ENCODE measurements at regions not wholly inside any gene's neighbourhood (a gene's known extent, or its start where the extent isn't known, plus 50 kb on each side); places are given as distances from the start of the nearest gene placed in this dataset.

DNA sequence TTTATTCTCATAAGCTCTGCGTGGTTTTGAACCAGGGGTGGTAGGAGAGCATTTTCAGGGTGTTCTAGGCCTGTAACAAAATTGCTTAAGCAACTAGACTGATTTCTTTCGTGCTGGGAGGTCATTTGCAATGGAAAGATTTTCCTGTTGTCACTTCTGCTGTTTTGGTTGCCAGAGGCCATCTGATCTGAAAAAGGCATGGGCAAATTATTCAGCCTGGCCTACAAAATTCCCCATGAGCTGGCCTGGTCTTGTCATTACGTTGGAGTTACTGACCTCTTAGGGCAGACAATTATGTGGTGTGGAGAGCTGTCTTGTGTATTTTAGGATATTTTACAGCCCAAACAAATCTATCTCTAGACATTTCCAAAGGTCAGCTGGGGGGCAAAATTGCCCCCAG lies 444.4 kb upstream of the DAB1 start:
- TF ChIP-seq, protein P1, sequence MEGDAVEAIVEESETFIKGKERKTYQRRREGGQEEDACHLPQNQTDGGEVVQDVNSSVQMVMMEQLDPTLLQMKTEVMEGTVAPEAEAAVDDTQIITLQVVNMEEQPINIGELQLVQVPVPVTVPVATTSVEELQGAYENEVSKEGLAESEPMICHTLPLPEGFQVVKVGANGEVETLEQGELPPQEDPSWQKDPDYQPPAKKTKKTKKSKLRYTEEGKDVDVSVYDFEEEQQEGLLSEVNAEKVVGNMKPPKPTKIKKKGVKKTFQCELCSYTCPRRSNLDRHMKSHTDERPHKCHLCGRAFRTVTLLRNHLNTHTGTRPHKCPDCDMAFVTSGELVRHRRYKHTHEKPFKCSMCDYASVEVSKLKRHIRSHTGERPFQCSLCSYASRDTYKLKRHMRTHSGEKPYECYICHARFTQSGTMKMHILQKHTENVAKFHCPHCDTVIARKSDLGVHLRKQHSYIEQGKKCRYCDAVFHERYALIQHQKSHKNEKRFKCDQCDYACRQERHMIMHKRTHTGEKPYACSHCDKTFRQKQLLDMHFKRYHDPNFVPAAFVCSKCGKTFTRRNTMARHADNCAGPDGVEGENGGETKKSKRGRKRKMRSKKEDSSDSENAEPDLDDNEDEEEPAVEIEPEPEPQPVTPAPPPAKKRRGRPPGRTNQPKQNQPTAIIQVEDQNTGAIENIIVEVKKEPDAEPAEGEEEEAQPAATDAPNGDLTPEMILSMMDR (IDR thresholded peaks at IDR 0.05; ENCODE audit: insufficient read depth, low read depth, low read length) = no peak
- no peak for TF ChIP-seq EZH2 (IDR thresholded peaks at IDR 0.05; ENCODE audit: insufficient read depth, low read length)
- no peak overlapping the region for H3K9ac ChIP-seq (ENCODE audit: low read length)
- Mint-ChIP-seq H3K4me3 (ENCODE audit: unreplicated experiment) (no peak overlapping the region), H3K27ac (ENCODE audit: unreplicated experiment) (no peak overlapping the region), H3K27me3 (ENCODE audit: low read depth, unreplicated experiment) (no peaks in the 10 kb centered on the region), H3K36me3 (ENCODE audit: low read depth, unreplicated experiment) (no peaks in the 10 kb centered on the region), H3K4me1 (ENCODE audit: low read depth, unreplicated experiment) (no peaks in the 10 kb centered on the region), H3K9me3 (ENCODE audit: unreplicated experiment) (peaks cover 1% of the 10 kb centered on the region)
- FAIRE-seq (no peak), DNase-seq (ENCODE audit: low read depth) (no peak)
- no peak overlapping the region for H3K27ac ChIP-seq (ENCODE audit: low read depth, low read length)
- no peak overlapping the region for H3K4me2 ChIP-seq (ENCODE audit: low read length)
- H3K4me1 ChIP-seq (ENCODE audit: insufficient read depth, low read length) = no peaks in the 10 kb centered on the region
- no peaks in the 10 kb centered on the region for H3K9me3 ChIP-seq (ENCODE audit: insufficient read depth, low read depth, low read length)
- no peak overlapping the region for H3K4me3 ChIP-seq (ENCODE audit: insufficient read depth, low read depth, low read length)
- H3K27me3 ChIP-seq (ENCODE audit: insufficient read depth, low read length) = peaks cover 2% of the 10 kb centered on the region
- H2AFZ ChIP-seq (ENCODE audit: low read depth, low read length) = no peak overlapping the region
- no peaks in the 10 kb centered on the region for H3K79me2 ChIP-seq (ENCODE audit: insufficient read depth, low read length)
- no peaks in the 10 kb centered on the region for H3K36me3 ChIP-seq (ENCODE audit: insufficient read depth, low read length)
- H4K20me1 ChIP-seq (ENCODE audit: insufficient read depth, low read length) = no peaks in the 10 kb centered on the region

DNA sequence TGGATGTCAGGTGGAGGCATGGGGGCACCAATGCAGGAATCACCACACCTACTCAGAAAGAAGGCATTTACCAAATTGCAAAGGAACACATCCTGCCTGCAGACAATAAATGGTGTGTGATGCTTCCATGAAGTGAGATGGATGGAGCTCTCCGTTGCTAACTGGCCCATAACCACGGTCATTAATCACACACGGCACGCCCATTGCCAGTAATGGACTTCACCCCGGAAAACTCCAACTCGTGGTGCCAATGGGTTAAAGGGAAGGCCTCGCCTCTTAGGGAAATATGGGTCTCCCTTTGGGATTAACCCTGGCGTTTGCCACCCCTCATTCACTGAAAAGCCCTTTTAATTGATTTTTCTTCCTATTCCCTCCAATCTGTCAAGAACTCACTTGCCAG lies 443.1 kb upstream of the DAB1 start:
- Mint-ChIP-seq H3K36me3 (ENCODE audit: low read depth, unreplicated experiment) (no peaks in the 10 kb centered on the region), H3K4me3 (ENCODE audit: unreplicated experiment) (no peak overlapping the region), H3K4me1 (ENCODE audit: low read depth, unreplicated experiment) (no peaks in the 10 kb centered on the region), H3K27ac (ENCODE audit: unreplicated experiment) (no peak overlapping the region), H3K27me3 (ENCODE audit: low read depth, unreplicated experiment) (no peaks in the 10 kb centered on the region), H3K9me3 (ENCODE audit: unreplicated experiment) (no peaks in the 10 kb centered on the region)
- H3K79me2 ChIP-seq (ENCODE audit: insufficient read depth, low read length) = no peaks in the 10 kb centered on the region
- H3K36me3 ChIP-seq (ENCODE audit: insufficient read depth, low read length) = no peaks in the 10 kb centered on the region
- no peaks in the 10 kb centered on the region for H4K20me1 ChIP-seq (ENCODE audit: insufficient read depth, low read length)
- no peaks in the 10 kb centered on the region for H3K9me3 ChIP-seq (ENCODE audit: insufficient read depth, low read depth, low read length)
- no peak overlapping the region for H3K27ac ChIP-seq (ENCODE audit: low read depth, low read length)
- H3K4me1 ChIP-seq (ENCODE audit: insufficient read depth, low read length) = no peaks in the 10 kb centered on the region
- no peak overlapping the region for H3K4me3 ChIP-seq (ENCODE audit: insufficient read depth, low read depth, low read length)
- no peak overlapping the region for H3K4me2 ChIP-seq (ENCODE audit: low read length)
- FAIRE-seq = no peak
- TF ChIP-seq EZH2 (IDR thresholded peaks at IDR 0.05; ENCODE audit: insufficient read depth, low read length) = no peak
- TF ChIP-seq, protein P1 (IDR thresholded peaks at IDR 0.05; ENCODE audit: insufficient read depth, low read depth, low read length) = no peak
- H3K9ac ChIP-seq (ENCODE audit: low read length) = no peak overlapping the region
- H3K27me3 ChIP-seq (ENCODE audit: insufficient read depth, low read length) = peaks cover 2% of the 10 kb centered on the region
- H2AFZ ChIP-seq (ENCODE audit: low read depth, low read length) = no peak overlapping the region
- DNase-seq (ENCODE audit: low read depth) = no peak

DNA sequence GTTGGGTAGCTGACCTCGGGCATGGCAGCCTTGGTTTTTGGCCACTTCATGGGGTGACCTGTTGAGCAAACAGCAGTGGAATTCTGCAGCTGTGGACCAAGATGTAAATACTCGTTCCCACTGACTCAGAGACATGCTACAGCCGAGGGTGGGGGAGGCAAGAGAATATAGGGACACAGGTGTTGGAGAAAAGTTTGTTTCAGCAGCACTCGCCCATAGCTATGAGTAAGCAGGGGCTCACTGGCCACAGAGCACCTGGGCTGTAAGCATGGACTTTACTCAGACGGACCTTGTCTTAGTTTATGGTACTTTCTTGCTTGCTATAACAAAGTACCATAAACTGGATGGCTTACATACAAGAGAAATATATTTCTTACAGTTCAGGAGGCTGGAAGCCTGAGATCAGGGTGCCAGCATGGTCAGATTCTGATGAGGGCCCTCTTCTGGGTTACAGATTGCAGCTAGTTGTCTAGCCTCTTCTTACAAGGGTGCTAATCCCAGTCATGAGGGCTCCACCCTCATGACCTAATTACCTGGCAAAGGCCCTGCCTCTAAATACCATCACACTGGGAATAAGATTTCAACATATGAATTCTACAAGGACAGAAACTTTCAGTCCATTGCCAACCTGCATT lies 437.2 kb upstream of the DAB1 start:
- Histone ChIP-seq H3K9ac (ENCODE audit: low read length) (no peak overlapping the region), H3K9me3 (ENCODE audit: insufficient read depth, low read depth, low read length) (no peaks in the 10 kb centered on the region), H3K4me1 (ENCODE audit: insufficient read depth, low read length) (no peaks in the 10 kb centered on the region), H3K27me3 (ENCODE audit: insufficient read depth, low read length) (no peaks in the 10 kb centered on the region), H3K4me3 (ENCODE audit: insufficient read depth, low read depth, low read length) (no peak overlapping the region), H3K36me3 (ENCODE audit: insufficient read depth, low read length) (no peaks in the 10 kb centered on the region), H3K27ac (ENCODE audit: low read depth, low read length) (no peak overlapping the region), H3K79me2 (ENCODE audit: insufficient read depth, low read length) (no peaks in the 10 kb centered on the region), H2AFZ (ENCODE audit: low read depth, low read length) (no peak overlapping the region), H3K4me2 (ENCODE audit: low read length) (no peak overlapping the region), H4K20me1 (ENCODE audit: insufficient read depth, low read length) (no peaks in the 10 kb centered on the region)
- TF ChIP-seq, protein P1 (IDR thresholded peaks at IDR 0.05; ENCODE audit: insufficient read depth, low read depth, low read length) = no peak
- TF ChIP-seq EZH2 (IDR thresholded peaks at IDR 0.05; ENCODE audit: insufficient read depth, low read length) = no peak
- no peak overlapping the region for H3K4me3 Mint-ChIP-seq (ENCODE audit: unreplicated experiment)
- H3K27me3 Mint-ChIP-seq (ENCODE audit: low read depth, unreplicated experiment) = no peaks in the 10 kb centered on the region
- no peak overlapping the region for H3K27ac Mint-ChIP-seq (ENCODE audit: unreplicated experiment)
- H3K4me1 Mint-ChIP-seq (ENCODE audit: low read depth, unreplicated experiment) = peaks cover 6% of the 10 kb centered on the region
- H3K9me3 Mint-ChIP-seq (ENCODE audit: unreplicated experiment) = no peaks in the 10 kb centered on the region
- H3K36me3 Mint-ChIP-seq (ENCODE audit: low read depth, unreplicated experiment) = no peaks in the 10 kb centered on the region
- FAIRE-seq (no peak), DNase-seq (ENCODE audit: low read depth) (peak; percentile 42)

Measured in astrocyte (in vitro differentiated cells and primary cell).